GDM1 (cell line): ENCODE measurements at regions not wholly inside any gene's neighbourhood (a gene's known extent, or its start where the extent isn't known, plus 50 kb on each side); places are given as distances from the start of the nearest gene placed in this dataset.
"Not testable (repeated sequence)": the region's sequence is repeated elsewhere in the genome, so short reads cannot be mapped to it uniquely, and the experiment has no call there.

Experiments
- DNase-seq: peaks from one replicate; lab custom pipeline; 2025; lab: John Stamatoyannopoulos, UW

- no peak for DNase-seq
These were observed 518.3 kb downstream of the ADRA2A start for GRCh38 chr10:111595173-111595572.

GRCh38 chr10:111598433-111599059, 521.7 kb downstream of the ADRA2A start:
- peak; percentile 38 for DNase-seq

- DNase-seq = no peak
These were observed 523.1 kb downstream of the ADRA2A start for GRCh38 chr10:111599943-111600342.

- DNase-seq = no peak
These were observed 523.9 kb downstream of the ADRA2A start for GRCh38 chr10:111600772-111601171.

GRCh38 chr10:111612273-111612672, 535.4 kb downstream of the ADRA2A start:
- no peak for DNase-seq

GRCh38 chr10:111634191-111634590, 549.4 kb downstream of the GPAM start:
- no peak for DNase-seq

- DNase-seq = no peak
These were observed 537.5 kb downstream of the GPAM start for GRCh38 chr10:111646021-111646420.

GRCh38 chr10:111648046-111648445, 535.5 kb downstream of the GPAM start:
- no peak for DNase-seq

GRCh38 chr10:111649080-111649479, 534.5 kb downstream of the GPAM start:
- not testable (repeated sequence) for DNase-seq

- no peak for DNase-seq
These were observed 533.5 kb downstream of the GPAM start for GRCh38 chr10:111650088-111650487.

- DNase-seq = no peak
These were observed 527.5 kb downstream of the GPAM start for GRCh38 chr10:111656066-111656465.

- DNase-seq = no peak
These were observed 505.8 kb downstream of the GPAM start for GRCh38 chr10:111677759-111678158.

- DNase-seq = no peak
These were observed 496.8 kb downstream of the GPAM start for GRCh38 chr10:111686796-111687195.

- DNase-seq = no peak
These were observed 484.9 kb downstream of the GPAM start for GRCh38 chr10:111698711-111699110.

- no peak for DNase-seq
These were observed 479.6 kb downstream of the GPAM start for GRCh38 chr10:111703986-111704385.

GRCh38 chr10:111705021-111705420, 478.5 kb downstream of the GPAM start:
- no peak for DNase-seq

GRCh38 chr10:111706331-111706730, 477.2 kb downstream of the GPAM start:
- no peak for DNase-seq

GRCh38 chr10:111707076-111707475, 476.5 kb downstream of the GPAM start:
- DNase-seq = no peak

GRCh38 chr10:111709603-111710002, 474.0 kb downstream of the GPAM start:
- DNase-seq = no peak

- no peak for DNase-seq
These were observed 467.5 kb downstream of the GPAM start for GRCh38 chr10:111716032-111716431.

GRCh38 chr10:111724121-111724520, 459.4 kb downstream of the GPAM start:
- no peak for DNase-seq

GRCh38 chr10:111725050-111725449, 458.5 kb downstream of the GPAM start:
- no peak for DNase-seq

- no peak for DNase-seq
These were observed 451.3 kb downstream of the GPAM start for GRCh38 chr10:111732166-111732785.
